GM21619 (cell line): ENCODE measurements at regions not wholly inside any gene's neighbourhood (a gene's known extent, or its start where the extent isn't known, plus 50 kb on each side); places are given as distances from the start of the nearest gene placed in this dataset.
A peak's percentile ranks its signal among the peaks of the same experiment; 100 is the strongest.
"Not testable (repeated sequence)": the region's sequence is repeated elsewhere in the genome, so short reads cannot be mapped to it uniquely, and the experiment has no call there.

Experiments
- ATAC-seq: cut with Tn5 transposase; IDR thresholded peaks from one replicate; pipeline ENCODE4 v1.9.1; 2021; ENCODE audit not compliant: unreplicated experiment

DNA sequence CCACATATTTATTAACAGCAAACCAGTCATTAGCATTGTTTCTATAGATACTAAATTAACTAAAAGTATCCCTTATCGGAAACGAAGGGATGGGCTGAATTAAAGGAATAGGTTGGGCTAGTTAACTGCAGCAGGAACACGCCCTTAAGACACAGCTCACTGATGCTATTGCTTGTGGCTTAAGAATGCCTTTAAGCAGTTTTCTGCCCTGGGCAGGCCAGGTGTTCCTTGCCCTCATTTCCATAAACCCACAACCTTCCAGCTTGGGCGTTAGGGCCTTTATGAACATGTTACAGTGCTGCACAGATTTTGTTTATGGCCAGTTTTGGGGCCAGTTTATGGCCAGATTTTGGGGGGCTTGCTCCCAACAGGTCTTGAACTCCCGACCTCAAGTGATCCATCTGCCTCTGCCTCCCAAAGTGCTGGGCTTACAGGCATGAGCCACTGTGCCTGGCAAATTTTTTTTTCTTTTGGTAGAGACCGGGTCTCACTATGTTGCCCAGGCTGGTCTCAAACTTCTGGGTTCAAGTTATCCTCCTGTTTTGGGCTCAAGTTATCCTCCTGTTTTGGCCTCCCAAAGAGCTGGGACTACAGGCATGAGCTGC is 90.1 kb upstream of the GRIN2A start:
- ATAC-seq = not testable (repeated sequence)

DNA sequence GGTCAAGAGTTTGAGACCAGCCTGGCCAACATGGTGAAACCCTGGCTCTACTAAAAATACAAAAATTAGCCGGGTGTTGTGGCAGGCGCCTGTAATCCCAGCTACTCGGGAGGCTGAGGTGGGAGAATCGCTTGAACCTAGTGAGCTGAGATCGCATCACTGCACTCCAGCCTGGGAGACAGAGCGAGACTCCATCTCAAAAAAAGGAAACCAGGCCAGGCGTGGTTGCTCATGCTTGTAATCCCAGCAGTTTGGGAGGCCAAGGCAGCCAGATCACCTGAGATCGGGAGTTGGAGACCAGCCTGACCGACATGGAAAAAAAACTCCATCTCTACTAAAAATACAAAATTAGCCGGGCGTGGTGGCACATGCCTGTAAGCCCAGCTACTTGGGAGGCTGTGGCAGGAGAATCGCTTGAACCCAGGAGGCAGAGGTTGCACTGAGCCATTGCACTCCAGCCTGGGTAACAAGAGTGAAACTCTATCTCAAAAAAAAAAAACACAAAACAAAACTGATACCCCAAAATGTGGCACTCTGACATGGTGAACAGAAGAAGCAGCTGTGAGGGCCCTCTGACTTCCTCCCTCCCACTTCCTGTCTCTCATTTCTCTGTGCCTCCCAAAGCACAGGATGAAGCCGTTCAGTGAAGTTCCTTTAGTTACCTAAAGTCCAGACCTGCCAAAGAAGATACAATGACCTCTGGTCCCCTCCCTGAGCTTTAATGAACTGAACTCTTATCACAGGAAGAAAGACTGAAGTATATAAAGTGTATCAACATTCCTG is 93.2 kb upstream of the GRIN2A start:
- ATAC-seq = peak; percentile 90

GRCh38 chr16:10277597-10277996 is 95.4 kb upstream of the GRIN2A start:
- ATAC-seq = no peak

DNA sequence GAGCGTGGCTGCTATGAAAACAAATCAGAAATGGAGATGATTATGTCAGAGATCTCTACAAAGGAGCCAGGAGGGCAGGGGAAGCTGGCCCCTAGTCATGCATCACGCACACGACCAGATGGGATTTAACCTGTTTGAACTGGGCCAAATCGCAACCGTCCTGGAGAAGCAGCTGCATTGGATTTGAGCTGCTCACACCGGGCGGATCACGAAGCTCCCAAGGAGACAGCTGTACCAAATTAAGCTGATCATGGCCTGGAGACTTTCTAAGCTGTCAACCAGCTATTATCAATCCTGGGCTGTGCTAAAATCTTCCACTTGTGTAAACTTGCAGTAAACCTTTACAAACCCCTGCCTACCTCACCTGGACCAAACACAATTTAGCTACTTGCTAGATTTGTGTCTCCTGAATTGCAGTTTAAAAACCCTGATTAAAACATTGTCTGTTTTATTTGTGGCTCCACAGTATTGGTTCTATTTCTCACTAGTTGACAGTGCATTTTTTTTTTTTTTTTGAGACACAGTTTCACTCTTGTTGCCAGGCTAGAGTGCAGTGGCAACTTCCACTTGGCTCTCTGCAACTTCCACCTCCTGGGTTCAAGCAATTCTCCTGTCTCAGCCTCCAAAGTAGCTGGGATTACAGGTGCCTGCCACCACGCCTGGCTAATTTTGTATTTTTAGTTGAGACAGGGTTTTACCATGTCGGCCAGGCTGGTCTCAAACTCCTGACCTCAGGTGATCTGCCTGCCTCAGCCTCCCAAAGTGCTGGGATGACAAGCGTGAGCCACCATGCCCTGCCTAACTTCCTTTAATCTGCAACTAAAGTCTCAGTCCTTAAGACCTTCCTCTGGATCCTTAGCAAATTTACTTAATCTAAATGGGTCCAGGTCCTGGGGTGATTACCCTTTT is 98.3 kb upstream of the GRIN2A start:
- no peak for ATAC-seq

- ATAC-seq = no peak
Observed at GRCh38 chr16:10282367-10282766, 100.1 kb upstream of the GRIN2A start.

- ATAC-seq = not testable (repeated sequence)
Observed at GRCh38 chr16:10283246-10283645, 101.0 kb upstream of the GRIN2A start.

DNA sequence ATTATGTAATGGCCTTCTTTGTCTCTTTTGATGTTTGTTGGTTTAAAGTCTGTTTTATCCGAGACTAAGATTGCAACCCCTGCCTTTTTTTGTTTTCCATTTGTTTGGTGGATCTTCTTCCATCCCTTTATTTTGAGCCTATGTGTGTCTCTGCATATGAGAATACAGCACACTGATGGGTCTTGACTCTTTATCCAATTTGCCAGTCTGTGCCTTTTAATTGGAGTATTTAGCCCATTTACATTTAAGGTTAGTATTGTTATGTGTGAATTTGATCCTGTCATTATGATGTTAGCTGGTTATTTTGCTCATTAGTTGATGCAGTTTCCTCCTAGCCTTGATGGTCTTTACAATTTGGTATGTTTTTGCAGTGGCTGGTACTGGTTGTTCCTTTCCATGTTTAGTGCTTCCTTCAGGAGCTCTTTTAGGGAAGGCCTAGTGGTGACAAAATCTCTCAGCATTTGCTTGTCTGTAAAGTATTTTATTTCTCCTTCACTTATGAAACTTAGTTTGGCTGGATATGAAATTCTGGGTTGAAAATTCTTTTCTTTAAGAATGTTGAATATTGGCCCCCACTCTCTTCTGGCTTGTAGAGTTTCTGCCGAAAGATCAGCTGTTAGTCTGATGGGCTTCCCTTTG is 95.3 kb upstream of the ATF7IP2 start:
- not testable (repeated sequence) for ATAC-seq

GRCh38 chr16:10292197-10292596 is 93.7 kb upstream of the ATF7IP2 start:
- not testable (repeated sequence) for ATAC-seq

DNA sequence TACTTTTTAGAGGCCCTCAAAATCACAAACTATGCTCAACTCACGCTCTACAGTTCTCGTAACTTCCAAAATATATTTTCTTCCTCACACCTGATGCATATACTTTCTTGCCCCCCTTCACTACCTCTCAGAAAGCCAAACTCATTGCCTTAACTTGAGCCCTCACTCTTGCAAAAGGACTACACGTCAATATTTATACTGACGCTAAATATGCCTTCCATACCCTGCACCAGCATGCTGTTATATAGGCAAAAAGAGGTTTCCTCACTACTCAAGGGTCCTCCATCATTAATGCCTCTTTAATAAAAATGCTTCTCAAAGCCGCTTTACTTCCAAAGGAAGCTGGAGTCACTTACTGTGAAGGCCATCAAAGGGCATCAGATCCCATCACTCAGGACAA is 92.9 kb upstream of the ATF7IP2 start:
- ATAC-seq = not testable (repeated sequence)

DNA sequence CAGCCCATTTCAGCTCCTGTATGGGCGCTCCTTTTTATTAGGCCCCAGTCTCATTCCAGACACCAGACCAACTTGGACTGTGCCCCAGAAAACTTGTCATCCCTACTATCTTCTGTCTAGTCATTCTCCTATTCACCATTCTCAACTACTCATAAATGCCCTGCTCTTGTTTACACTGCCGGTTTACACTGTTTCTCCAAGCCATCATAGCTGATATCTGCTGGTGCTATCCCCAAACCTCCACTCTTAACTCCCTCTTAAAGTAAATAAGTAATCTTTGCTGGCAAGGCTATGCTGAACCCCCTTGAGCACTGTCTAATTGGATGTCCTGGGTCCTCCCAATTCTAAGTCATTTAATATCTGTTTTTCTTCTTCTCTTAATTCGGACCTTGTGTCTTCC is 91.7 kb upstream of the ATF7IP2 start:
- not testable (repeated sequence) for ATAC-seq

DNA sequence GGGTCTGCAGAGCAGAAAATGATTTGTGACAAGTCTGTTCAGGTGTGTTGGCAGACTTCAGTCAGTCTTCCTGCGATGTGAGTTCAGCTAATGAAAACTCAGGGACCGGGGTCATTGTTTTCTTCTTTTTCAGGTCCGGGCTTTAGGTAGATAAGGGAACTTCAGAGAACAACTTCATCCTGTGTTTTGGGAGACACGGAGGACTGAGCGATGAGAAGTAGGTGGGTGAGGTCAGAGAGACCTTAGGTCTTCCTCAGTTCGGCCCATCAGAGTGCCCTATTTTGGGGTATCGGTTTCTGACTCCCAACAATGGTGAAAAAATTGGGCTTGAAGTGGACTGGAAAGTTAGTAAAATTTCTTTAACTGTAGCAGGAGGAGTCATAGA is 88.9 kb upstream of the ATF7IP2 start:
- no peak for ATAC-seq

GRCh38 chr16:10297341-10298006 is 88.4 kb upstream of the ATF7IP2 start:
- peak; percentile 97 for ATAC-seq

DNA sequence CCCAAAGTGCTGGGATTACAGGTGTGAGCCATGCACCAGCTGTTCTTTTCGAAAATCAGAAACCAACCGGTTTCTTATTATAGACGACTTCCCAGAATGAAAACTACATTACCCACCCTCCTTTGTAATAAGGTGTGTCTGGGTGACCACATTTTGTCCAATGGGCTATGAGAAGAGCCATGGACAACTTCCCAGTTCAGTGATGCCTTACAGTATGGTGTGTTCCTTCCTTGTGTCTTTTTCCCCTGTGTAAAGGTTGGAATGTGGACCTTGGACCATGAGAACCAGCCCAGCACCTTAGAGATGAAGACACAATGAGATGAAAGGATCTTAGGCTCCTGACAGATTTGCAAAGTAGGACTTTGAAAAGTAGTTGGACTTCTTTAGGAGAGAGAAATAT is 85.0 kb upstream of the ATF7IP2 start:
- no peak for ATAC-seq

DNA sequence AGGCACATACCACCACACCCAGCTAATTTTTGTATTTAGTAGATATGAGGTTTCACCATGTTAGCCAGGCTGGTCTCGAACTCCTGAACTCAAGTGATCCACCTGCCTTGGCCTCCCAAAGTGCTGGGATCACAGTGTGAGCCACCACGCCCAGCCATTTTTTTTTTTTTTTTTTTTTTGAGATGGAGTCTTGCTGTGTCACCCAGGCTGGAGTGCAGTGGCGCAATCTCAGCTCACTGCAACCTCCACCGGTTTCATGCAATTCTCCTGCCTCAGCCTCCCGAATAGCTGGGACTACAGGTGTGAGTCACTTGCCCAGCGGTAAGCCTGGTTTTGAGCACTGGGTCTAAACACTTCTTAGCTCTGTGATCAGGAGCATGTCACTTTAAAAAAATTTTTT is 84.3 kb upstream of the ATF7IP2 start:
- not testable (repeated sequence) for ATAC-seq

DNA sequence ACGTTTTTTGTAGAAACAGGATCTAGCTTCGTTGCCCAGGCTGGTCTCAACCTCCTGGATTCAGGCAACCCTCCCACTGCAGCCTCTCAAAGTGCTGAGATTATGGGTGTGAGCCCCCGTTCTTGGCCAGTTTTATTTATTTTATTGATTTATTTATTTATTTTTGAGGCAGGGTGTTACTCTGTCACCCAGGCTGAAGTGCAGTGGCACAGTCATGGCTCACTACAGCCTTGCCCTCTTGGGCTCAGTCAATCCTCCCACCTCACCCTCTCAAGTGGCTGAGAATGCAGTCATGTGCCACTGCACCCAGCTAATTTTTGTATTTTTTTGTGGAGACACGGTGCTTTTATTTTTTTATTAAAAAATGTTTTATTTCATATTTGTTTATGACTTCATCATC is 79.9 kb upstream of the ATF7IP2 start:
- ATAC-seq = no peak

- ATAC-seq = no peak
Observed at GRCh38 chr16:10308305-10309193, 77.3 kb upstream of the ATF7IP2 start.

- ATAC-seq = no peak
Observed at GRCh38 chr16:10309271-10309932, 76.5 kb upstream of the ATF7IP2 start.

GRCh38 chr16:10312008-10312407 is 73.9 kb upstream of the ATF7IP2 start:
- no peak for ATAC-seq
